Fibroblast of mammary gland (primary cell): ENCODE measurements at regions not wholly inside any gene's neighbourhood (a gene's known extent, or its start where the extent isn't known, plus 50 kb on each side); places are given as distances from the start of the nearest gene placed in this dataset.

Source experiments
- DNase-seq: peaks from one replicate; pipeline ENCODE4 v3.0.0-alpha.2; 2010; ENCODE audit warnings: low read depth
- H3K4me3 ChIP-seq: 2 replicates; pipeline ENCODE4 v1.5.1; 2011; ENCODE audit warnings: low read depth, mild to moderate bottlenecking, low read length, moderate library complexity; ENCODE audit not compliant: control insufficient read depth
- CTCF ChIP-seq: conservative IDR thresholded peaks from 2 replicates; pipeline ENCODE4 v1.5.1; 2011; ENCODE audit warnings: low read depth, low read length, inconsistent platforms; ENCODE audit not compliant: control insufficient read depth, insufficient read depth

GRCh38 chr5:67400752-67401151 is 204.2 kb upstream of the CD180 start:
- no peak overlapping the region for H3K4me3 ChIP-seq
- TF ChIP-seq CTCF, result no peak
- DNase-seq, result peak; percentile 19

- DNase-seq, result peak; percentile 18
- H3K4me3 ChIP-seq, result no peak overlapping the region
- TF ChIP-seq CTCF, result no peak
These were observed 199.3 kb upstream of the CD180 start for GRCh38 chr5:67395790-67396418.

GRCh38 chr5:67393211-67393610 is 196.6 kb upstream of the CD180 start:
- H3K4me3 ChIP-seq, result no peak overlapping the region
- TF ChIP-seq CTCF, result no peak
- no peak for DNase-seq

GRCh38 chr5:67390935-67391334 is 194.3 kb upstream of the CD180 start:
- no peak for DNase-seq
- no peak for TF ChIP-seq CTCF
- no peak overlapping the region for H3K4me3 ChIP-seq

- TF ChIP-seq CTCF, result no peak
- no peak for DNase-seq
- H3K4me3 ChIP-seq, result no peak overlapping the region
These were observed 186.9 kb upstream of the CD180 start for GRCh38 chr5:67383451-67383850.

GRCh38 chr5:67381236-67381880 is 184.8 kb upstream of the CD180 start:
- no peak for TF ChIP-seq CTCF
- DNase-seq, result no peak
- no peak overlapping the region for H3K4me3 ChIP-seq
